ENCODE measurements at regions not wholly inside any gene's neighbourhood (a gene's known extent, or its start where the extent isn't known, plus 50 kb on each side); places are given as distances from the start of the nearest gene placed in this dataset.

DNA sequence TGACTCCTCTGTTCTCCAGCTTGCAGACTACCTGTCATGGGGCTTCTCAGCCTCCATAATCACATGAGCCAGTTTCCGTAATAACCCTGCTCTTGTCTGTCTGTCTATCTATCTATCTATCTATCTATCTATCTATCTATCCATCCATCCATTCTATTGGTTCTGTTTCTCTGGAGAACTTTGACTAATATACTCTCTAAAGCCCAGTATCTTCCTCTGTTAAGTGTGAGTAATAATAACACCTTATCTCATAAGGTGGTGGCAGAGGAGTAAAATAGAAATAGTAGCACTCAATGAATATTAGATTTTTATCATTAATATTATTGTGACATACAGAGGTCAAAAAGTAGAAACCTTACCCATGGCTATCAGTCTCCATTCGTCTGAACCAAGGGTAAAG is 177.9 kb upstream of the PGRMC2 start:
- TF ChIP-seq EZH2 (IDR thresholded peaks at IDR 0.05) (no peak), POLR2AphosphoS5 (IDR thresholded peaks at IDR 0.05; ENCODE audit: borderline replicate concordance, low read depth, low read length) (no peak)
